Fibroblast of pulmonary artery (primary cell): ENCODE measurements at regions not wholly inside any gene's neighbourhood (a gene's known extent, or its start where the extent isn't known, plus 50 kb on each side); places are given as distances from the start of the nearest gene placed in this dataset.

Experiments used
- DNase-seq: peaks from one replicate; pipeline ENCODE4 v3.0.0-alpha.2; 2010; ENCODE audit warnings: low read depth
- H3K4me3 ChIP-seq: replicated peaks from 2 replicates; pipeline ENCODE4 v1.5.1; 2011; ENCODE audit warnings: low read depth, mild to moderate bottlenecking, control low read depth, low read length, moderate library complexity
- CTCF ChIP-seq: IDR thresholded peaks from 2 replicates; pipeline ENCODE4 v1.5.1; 2011; ENCODE audit warnings: mild to moderate bottlenecking, control low read depth, low read length, inconsistent platforms; ENCODE audit errors: missing control alignments

DNA sequence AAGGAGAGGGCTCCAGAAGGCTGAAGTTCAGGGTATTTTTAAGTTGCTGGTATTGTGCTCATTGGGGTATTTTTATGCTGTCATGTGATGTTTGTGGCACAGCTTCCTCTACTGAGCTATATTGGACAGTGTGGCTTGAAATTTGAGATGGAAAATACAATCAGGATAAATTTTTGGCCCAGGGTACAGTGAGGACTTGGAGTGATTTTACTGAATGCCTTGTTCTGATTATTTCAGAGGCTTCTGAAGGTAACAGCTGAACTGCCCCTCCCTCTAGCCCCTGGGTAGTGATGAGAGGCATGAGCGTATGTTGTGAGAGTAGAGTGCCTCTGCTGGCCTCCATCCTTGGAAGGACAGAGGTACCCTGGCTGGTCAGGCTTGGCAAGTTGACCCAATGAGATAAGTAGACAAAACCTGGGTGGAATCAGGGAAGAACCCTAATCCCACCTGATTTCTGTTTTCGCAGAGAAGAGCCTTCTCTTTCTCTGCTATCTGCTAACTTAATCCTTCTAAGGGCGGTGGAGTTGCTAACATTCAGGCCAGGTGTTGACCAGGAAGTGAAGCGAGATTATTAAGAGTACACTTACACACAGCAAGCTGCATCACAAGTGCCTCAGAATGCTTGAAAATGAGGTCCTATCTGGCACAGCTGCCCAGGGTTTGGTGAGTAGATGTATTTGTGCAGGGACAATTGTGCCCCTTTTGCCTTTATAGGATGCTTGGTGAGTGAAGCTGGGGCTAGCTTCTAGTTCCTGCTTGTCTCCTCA lies 98.1 kb upstream of the CLSTN2 start:
- no peak overlapping the region for H3K4me3 ChIP-seq
- no peak for TF ChIP-seq CTCF
- DNase-seq = no peak

- no peak for TF ChIP-seq CTCF
- no peak for DNase-seq
- H3K4me3 ChIP-seq = no peak overlapping the region
Measured at GRCh38 chr3:139835830-139836683, 98.9 kb upstream of the CLSTN2 start.

DNA sequence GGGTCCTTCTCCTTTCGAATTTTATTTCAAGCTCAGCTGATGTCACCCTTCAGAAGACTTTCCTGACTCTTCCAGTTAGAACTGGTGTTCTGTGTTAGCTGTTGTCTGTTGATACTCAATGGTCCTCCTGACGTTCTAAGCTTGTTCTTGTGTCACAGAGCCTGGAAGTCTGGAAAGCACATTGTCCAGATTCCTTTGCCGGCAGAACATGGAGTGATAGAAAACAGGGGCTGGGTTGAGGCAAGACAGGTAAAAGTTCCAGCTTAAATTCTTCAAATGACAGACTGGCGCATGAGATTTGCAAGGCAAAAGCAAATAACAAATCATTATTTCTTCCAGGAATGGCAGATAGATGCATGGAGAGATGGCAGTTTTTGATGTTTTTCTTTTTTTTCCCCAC lies 102.0 kb upstream of the CLSTN2 start:
- TF ChIP-seq CTCF = no peak
- DNase-seq = no peak
- H3K4me3 ChIP-seq = no peak overlapping the region

DNA sequence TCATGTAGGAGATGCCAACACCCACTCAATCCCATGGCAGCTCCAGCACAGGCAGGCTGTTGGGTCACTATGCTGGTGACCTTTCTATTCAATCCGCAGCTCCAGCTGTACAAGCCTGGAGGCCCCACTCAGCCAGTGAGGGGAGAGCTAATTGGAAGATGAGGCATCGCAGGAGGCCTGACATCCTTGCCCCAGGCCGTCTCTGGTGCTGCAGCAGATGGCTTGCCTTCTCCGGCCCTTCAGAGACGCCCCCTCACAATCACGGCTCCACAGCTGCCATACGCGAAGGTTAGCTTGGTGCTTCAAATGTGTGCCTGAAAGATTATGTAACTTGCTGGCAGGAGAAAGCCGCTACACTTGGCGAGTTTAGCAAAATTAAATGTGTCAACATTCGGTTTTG lies 104.2 kb upstream of the CLSTN2 start:
- no peak for TF ChIP-seq CTCF
- no peak for DNase-seq
- H3K4me3 ChIP-seq = no peak overlapping the region

DNA sequence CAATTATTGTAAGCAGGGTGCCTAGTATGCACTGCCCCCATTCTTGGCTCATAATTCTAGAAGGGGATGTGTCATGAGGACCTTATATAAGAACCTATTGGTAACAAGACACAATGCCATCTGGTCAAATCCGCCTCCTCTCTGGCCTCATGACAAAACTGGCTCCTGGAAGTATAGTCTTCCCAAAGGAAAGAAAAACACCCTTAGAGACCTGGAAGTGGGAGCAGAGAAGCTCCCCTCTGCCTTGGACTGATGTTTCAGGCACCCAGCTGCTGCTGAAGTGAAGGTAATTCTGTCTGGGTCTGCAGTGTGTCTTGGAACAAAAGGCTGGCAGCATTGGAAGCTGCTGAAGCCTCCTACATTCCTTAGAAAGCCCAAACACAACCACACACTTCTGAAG lies 107.2 kb upstream of the CLSTN2 start:
- TF ChIP-seq CTCF = no peak
- H3K4me3 ChIP-seq = no peak overlapping the region
- no peak for DNase-seq

DNA sequence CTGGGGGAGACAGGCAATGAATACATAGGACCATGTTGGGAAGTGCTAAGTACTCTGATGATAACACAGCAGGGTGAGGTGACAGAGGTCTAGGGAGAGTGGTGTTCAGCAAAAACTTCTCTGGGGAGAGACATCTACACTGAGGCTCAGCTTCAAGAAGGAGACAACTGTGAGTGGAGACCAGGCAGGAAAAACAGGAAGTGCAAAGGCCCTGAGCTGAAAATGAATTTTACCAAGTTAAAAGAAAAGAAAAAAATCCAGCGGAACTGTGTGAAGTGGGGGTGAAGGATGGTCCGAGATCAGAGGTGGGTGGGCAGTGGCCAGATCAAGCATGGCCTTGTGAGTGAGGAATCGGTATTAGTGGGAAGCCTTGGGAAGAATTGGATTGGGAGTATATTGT lies 110.1 kb upstream of the CLSTN2 start:
- H3K4me3 ChIP-seq = no peak overlapping the region
- DNase-seq = no peak
- no peak for TF ChIP-seq CTCF
